H1 (cell line): ENCODE measurements at regions not wholly inside any gene's neighbourhood (a gene's known extent, or its start where the extent isn't known, plus 50 kb on each side); places are given as distances from the start of the nearest gene placed in this dataset.

Source experiments
- CTCF ChIA-PET: fragments of 300-600 bp; sonication (Branson Sonifier 250); formaldehyde crosslinking; loops from one replicate; lab custom pipeline; 2021; ENCODE audit not compliant: partially characterized antibody; lab: Charles Lee
- POLR2A ChIA-PET: fragments of 300-600 bp; sonication (Branson Sonifier 250); formaldehyde crosslinking; loops from one replicate; lab custom pipeline; 2021; ENCODE audit warnings: inconsistent platforms; ENCODE audit not compliant: partially characterized antibody; lab: Charles Lee
- DNase-seq, 2 experiments: peaks; one replicate each; pipeline versions ENCODE4 v3.0.0 to v3.0.0-alpha.2; 2010 to 2022; ENCODE audit warnings: low spot score in 2 of 2, low read depth in 1 of 2, mixed read lengths in 1 of 2
- FAIRE-seq: peaks from 2 replicates; lab custom pipeline; 2011; peaks lifted over from hg19 to GRCh38; lab: Jason Lieb, UNC
- H2AFZ ChIP-seq: 2 replicates; pipeline ENCODE4 v1.8.1; 2012; ENCODE audit warnings: low read length, inconsistent platforms
- H2AK5ac ChIP-seq: 2 replicates; pipeline ENCODE4 v1.6.1; 2013; ENCODE audit warnings: low read depth, low read length
- H2BK120ac ChIP-seq: replicated peaks from 2 replicates; pipeline ENCODE3; 2013; ENCODE audit warnings: low read depth, low read length, inconsistent platforms
- H2BK12ac ChIP-seq: 2 replicates; pipeline ENCODE4 v1.6.1; 2013; ENCODE audit warnings: low read depth, low read length
- H2BK15ac ChIP-seq: 2 replicates; pipeline ENCODE4 v1.6.1; 2013; ENCODE audit warnings: low read length
- H2BK20ac ChIP-seq: 2 replicates; pipeline ENCODE4 v1.6.1; 2013; ENCODE audit warnings: low read length
- H2BK5ac ChIP-seq: 2 replicates; pipeline ENCODE4 v1.6.1; 2013; ENCODE audit warnings: low read depth, low read length
- H3K14ac ChIP-seq: 2 replicates; pipeline ENCODE4 v1.6.1; 2013; ENCODE audit warnings: inconsistent platforms; ENCODE audit not compliant: insufficient read length
- H3K18ac ChIP-seq: 2 replicates; pipeline ENCODE4 v1.6.1; 2013; ENCODE audit warnings: low read length; ENCODE audit errors: extremely low read depth
- H3K23ac ChIP-seq: 2 replicates; pipeline ENCODE4 v1.6.1; 2013; ENCODE audit warnings: inconsistent platforms; ENCODE audit not compliant: insufficient read length
- H3K23me2 ChIP-seq: 2 replicates; pipeline ENCODE4 v1.6.1; 2013; ENCODE audit warnings: low read depth, low read length
- H3K27ac ChIP-seq: 2 replicates; pipeline ENCODE4 v1.6.1; 2011; ENCODE audit warnings: low read depth, low read length, inconsistent platforms
- H3K27me3 ChIP-seq, 4 experiments: replicated peaks in 1 of 4; 1 replicate in 1 of 4; 2 replicates in 3 of 4; pipeline versions ENCODE4 v1.6.1 to v1.8.1; 2011 to 2013; ENCODE audit warnings: low read length in 3 of 4, mild to moderate bottlenecking in 3 of 4, inconsistent platforms in 2 of 4, mixed read lengths in 2 of 4, moderate library complexity in 1 of 4; ENCODE audit not compliant: control insufficient read depth in 3 of 4, insufficient read depth in 3 of 4; ENCODE audit errors: extremely low read depth in 1 of 4
- H3K36me3 ChIP-seq, 4 experiments: 2 replicates each; pipeline versions ENCODE4 v1.6.1 to v1.8.1; 2011 to 2013; ENCODE audit warnings: mild to moderate bottlenecking in 4 of 4, low read length in 3 of 4, moderate library complexity in 2 of 4, control low read depth in 1 of 4, inconsistent platforms in 1 of 4; ENCODE audit not compliant: insufficient read depth in 4 of 4, control insufficient read depth in 2 of 4
- H3K4ac ChIP-seq: replicated peaks from 2 replicates; pipeline ENCODE3; 2013; ENCODE audit warnings: low read length, low read depth, mixed read lengths, inconsistent platforms; ENCODE audit not compliant: insufficient read length
- H3K4me1 ChIP-seq, 4 experiments: replicated peaks in 1 of 4; 1 replicate in 1 of 4; 2 replicates in 3 of 4; pipeline versions ENCODE4 v1.6.1 to v1.8.1; 2011 to 2013; ENCODE audit warnings: low read length in 3 of 4, inconsistent platforms in 2 of 4, mixed read lengths in 1 of 4; ENCODE audit not compliant: insufficient read depth in 4 of 4, control insufficient read depth in 3 of 4
- H3K4me2 ChIP-seq, 2 experiments: 2 replicates each; pipeline versions ENCODE4 v1.6.1 to v1.8.1; 2011 to 2013; ENCODE audit warnings: low read depth in 2 of 2, low read length in 2 of 2, control low read depth in 1 of 2, inconsistent platforms in 1 of 2, mild to moderate bottlenecking in 1 of 2; ENCODE audit not compliant: insufficient read depth in 1 of 2
- H3K4me3 ChIP-seq, 4 experiments: fragments of 200-600, 300-600 bp in 1 of 4; sonication (generic), shearing (Covaris generic), sonication (Bioruptor Twin) in 1 of 4; 2 replicates each; pipeline versions ENCODE4 v1.5.1 to v1.8.1; 2011 to 2016; ENCODE audit warnings: low read length in 4 of 4, low read depth in 3 of 4, control low read depth in 2 of 4, inconsistent platforms in 2 of 4, mild to moderate bottlenecking in 2 of 4, mixed read lengths in 1 of 4, moderate library complexity in 1 of 4; ENCODE audit not compliant: insufficient read depth in 2 of 4; ENCODE audit errors: extremely low read depth in 1 of 4
- H3K56ac ChIP-seq: replicated peaks from 2 replicates; pipeline ENCODE3; 2013; ENCODE audit warnings: low read depth, mild to moderate bottlenecking, mixed read lengths, low read length, inconsistent platforms; ENCODE audit not compliant: insufficient read length
- H3K79me1 ChIP-seq: 2 replicates; pipeline ENCODE4 v1.6.1; 2013; ENCODE audit warnings: low read depth, low read length, control low read depth
- H3K79me2 ChIP-seq, 2 experiments: 2 replicates each; pipeline versions ENCODE4 v1.6.1 to v1.8.1; 2012 to 2013; ENCODE audit warnings: low read length in 2 of 2, mild to moderate bottlenecking in 2 of 2, inconsistent platforms in 1 of 2; ENCODE audit not compliant: insufficient read depth in 2 of 2, control insufficient read depth in 1 of 2
- H3K9ac ChIP-seq, 4 experiments: replicated peaks in 1 of 4; 1 replicate in 1 of 4; 2 replicates in 3 of 4; pipeline versions ENCODE4 v1.6.1 to v1.8.1; 2011 to 2013; ENCODE audit warnings: low read depth in 3 of 4, low read length in 3 of 4, control low read depth in 2 of 4, mild to moderate bottlenecking in 2 of 4, moderate library complexity in 2 of 4, inconsistent platforms in 1 of 4; ENCODE audit errors: extremely low read depth in 1 of 4
- H3K9me3 ChIP-seq, 2 experiments: 2 replicates each; pipeline versions ENCODE4 v1.6.1 to v1.8.1; 2012 to 2013; ENCODE audit warnings: mild to moderate bottlenecking in 2 of 2, moderate library complexity in 2 of 2, control low read depth in 1 of 2, inconsistent platforms in 1 of 2, low read depth in 1 of 2, low read length in 1 of 2, mixed read lengths in 1 of 2; ENCODE audit not compliant: insufficient read depth in 2 of 2
- H4K20me1 ChIP-seq, 2 experiments: replicated peaks in 1 of 2; 2 replicates each; pipeline versions ENCODE3 to v1.8.1; 2011 to 2013; ENCODE audit warnings: inconsistent platforms in 2 of 2, low read length in 2 of 2, mild to moderate bottlenecking in 1 of 2; ENCODE audit not compliant: insufficient read depth in 2 of 2, control insufficient read depth in 1 of 2
- H4K5ac ChIP-seq: 2 replicates; pipeline ENCODE4 v1.6.1; 2013; ENCODE audit warnings: low read length, low read depth, mixed read lengths, inconsistent platforms; ENCODE audit not compliant: insufficient read length
- H4K8ac ChIP-seq: 2 replicates; pipeline ENCODE4 v1.8.0; 2013; ENCODE audit warnings: mild to moderate bottlenecking, moderate library complexity, low read length, inconsistent platforms; ENCODE audit not compliant: insufficient read depth; ENCODE audit errors: extremely low read depth
- H4K91ac ChIP-seq: replicated peaks from 2 replicates; pipeline ENCODE3; 2013; ENCODE audit warnings: low read length, mixed read lengths, inconsistent platforms; ENCODE audit not compliant: insufficient read length
- EP300 ChIP-seq, 2 experiments: IDR thresholded peaks; 1 replicate in 1 of 2; 2 replicates in 1 of 2; pipeline ENCODE4 v1.6.1; 2011 to 2012; ENCODE audit warnings: low read depth in 2 of 2, low read length in 2 of 2, mild to moderate bottlenecking in 2 of 2, borderline replicate concordance in 1 of 2, inconsistent platforms in 1 of 2, moderate library complexity in 1 of 2
- KDM4A ChIP-seq: IDR thresholded peaks from one replicate; pipeline ENCODE4 v1.7.1; 2012; ENCODE audit warnings: low read depth, mild to moderate bottlenecking, moderate library complexity, low read length, inconsistent platforms; ENCODE audit not compliant: severe bottlenecking
- NANOG ChIP-seq: IDR thresholded peaks from 2 replicates; pipeline ENCODE4 v1.6.1; 2011; ENCODE audit warnings: low read length, low read depth, mild to moderate bottlenecking, inconsistent platforms; ENCODE audit not compliant: insufficient read depth, poor library complexity, severe bottlenecking
- NRF1 ChIP-seq: IDR thresholded peaks from 2 replicates; pipeline ENCODE4 v1.6.1; 2011; ENCODE audit warnings: mild to moderate bottlenecking, low read depth, low read length, improper control_type of control experiment
- POLR2A ChIP-seq, 2 experiments: IDR thresholded peaks; 1 replicate in 1 of 2; 2 replicates in 1 of 2; pipeline ENCODE4 v1.6.1; 2011; ENCODE audit warnings: low read depth in 2 of 2, low read length in 2 of 2, mild to moderate bottlenecking in 2 of 2; ENCODE audit errors: control extremely low read depth in 1 of 2
- RNF2 ChIP-seq: fragments of 200-900, 300-1000 bp; sonication (generic); IDR thresholded peaks from 2 replicates; pipeline ENCODE4 v1.7.1; 2016; ENCODE audit warnings: borderline replicate concordance, low read depth, mild to moderate bottlenecking, antibody characterized with exemption, low read length; ENCODE audit not compliant: poor library complexity, severe bottlenecking; ENCODE audit errors: missing control alignments
- SP4 ChIP-seq: IDR thresholded peaks from 2 replicates; pipeline ENCODE4 v1.6.1; 2012; ENCODE audit warnings: low read length, inconsistent platforms
- TBP ChIP-seq: IDR thresholded peaks from 2 replicates; pipeline ENCODE4 v1.6.1; 2011; ENCODE audit warnings: low read depth, low read length, improper control_type of control experiment
- WGBS, 2 experiments: shearing (Covaris generic) in 1 of 2; methylation state at CpG; one replicate each; pipeline versions ENCODE4 v1.1.6 to v1.1.7; 2013 to 2015; ENCODE audit warnings: low lambda C conversion rate in 2 of 2, mixed read lengths in 2 of 2, inconsistent platforms in 1 of 2, low coverage in 1 of 2, missing lambda C conversion rate in 1 of 2; ENCODE audit not compliant: insufficient replicate concordance in 2 of 2, insufficient coverage in 1 of 2, insufficient read length in 1 of 2; ENCODE audit errors: extremely low coverage in 1 of 2, missing lambda C conversion rate in 1 of 2; 5-methylcytosine and 5-hydroxymethylcytosine counted together

- POLR2A ChIA-PET, result no interaction called here
- Histone ChIP-seq H3K27ac (no peak overlapping the region), H3K79me2 (no peaks in the 10 kb centered on the region), H3K4me3 (no peak overlapping the region), H2AFZ (no peak overlapping the region), H4K5ac (no peak overlapping the region), H4K8ac (no peak overlapping the region), H3K27me3 (no peaks in the 10 kb centered on the region), H3K23me2 (peaks cover 2% of the 10 kb centered on the region; the same call in 1 of the 2 replicates), H2BK15ac (no peak overlapping the region), H3K36me3 (no peaks in the 10 kb centered on the region), H3K9ac (no peak overlapping the region), H3K79me1 (no peaks in the 10 kb centered on the region), H3K4ac (no peak overlapping the region), H2AK5ac (no peak overlapping the region), H2BK120ac (no peak overlapping the region), H3K23ac (no peak overlapping the region), H3K56ac (no peak overlapping the region), H2BK20ac (no peak overlapping the region), H3K18ac (no peak overlapping the region), H3K9me3 (no peaks in the 10 kb centered on the region), H3K4me1 (peaks cover 0 to 5% (median 0%) of the 10 kb centered on the region in 4 experiments; a peak in 2 of 7 replicates), H2BK5ac (no peak overlapping the region), H4K20me1 (no peaks in the 10 kb centered on the region), H3K4me2 (no peak overlapping the region), H4K91ac (no peak overlapping the region), H3K14ac (no peak overlapping the region), H2BK12ac (no peak overlapping the region)
- CTCF ChIA-PET, result interaction anchor here (0.6 to 6.3 kb wide), 20 partner anchors 8 to 486 kb away, joined by 3 to 55 read pairs (median 4); no protein-coding TSS in a partner anchor
- WGBS, 2 experiments, result 88% methylated on average over 1 of the region's 1 CpG; no CpG with 5 or more reads in 1 of the 2 experiments
- no peak for DNase-seq
- no peak for FAIRE-seq
- TF ChIP-seq POLR2A (IDR thresholded peaks at IDR 0.05; ENCODE audit: control extremely low read depth in 1 of 2, low read depth in 2 of 2, low read length in 2 of 2) (no peak), EP300 (IDR thresholded peaks at IDR 0.05; ENCODE audit: borderline replicate concordance in 1 of 2, low read depth in 2 of 2, low read length in 2 of 2) (no peak), NANOG (no peak), TBP (no peak), SP4 (no peak), RNF2 (no peak), KDM4A (no peak), NRF1 (no peak)
These were observed 390.9 kb downstream of the GATA3 start for GRCh38 chr10:8445353-8445752.
